Muscle layer of duodenum (tissue), 2 donors: ENCODE measurements at regions not wholly inside any gene's neighbourhood (a gene's known extent, or its start where the extent isn't known, plus 50 kb on each side); places are given as distances from the start of the nearest gene placed in this dataset.

Experiments used
- H3K27ac ChIP-seq: one replicate; pipeline ENCODE4 v1.7.0; 2013; ENCODE audit warnings: mild to moderate bottlenecking, low read length
- H3K27me3 ChIP-seq: one replicate; pipeline ENCODE4 v1.7.0; 2013; ENCODE audit warnings: low read depth, mild to moderate bottlenecking, control low read depth, low read length
- H3K36me3 ChIP-seq, 2 donors: one replicate each; pipeline ENCODE4 v1.7.0; 2013; ENCODE audit warnings: low read length in 2 of 2, control low read depth in 1 of 2, mild to moderate bottlenecking in 1 of 2; ENCODE audit not compliant: insufficient read depth in 2 of 2, control insufficient read depth in 1 of 2
- H3K4me1 ChIP-seq, 2 donors: one replicate each; pipeline ENCODE4 v1.7.0; 2013; ENCODE audit warnings: low read length in 2 of 2, mild to moderate bottlenecking in 2 of 2, control low read depth in 1 of 2, moderate library complexity in 1 of 2; ENCODE audit not compliant: insufficient read depth in 2 of 2, control insufficient read depth in 1 of 2
- H3K4me3 ChIP-seq, 2 donors: one replicate each; pipeline ENCODE4 v1.7.0; 2013; ENCODE audit warnings: low read length in 2 of 2, low read depth in 1 of 2, mild to moderate bottlenecking in 1 of 2
- H3K9me3 ChIP-seq, 2 donors: one replicate each; pipeline ENCODE4 v1.7.0; 2013; ENCODE audit warnings: low read length in 2 of 2, control low read depth in 1 of 2, mild to moderate bottlenecking in 1 of 2; ENCODE audit not compliant: control insufficient read depth in 1 of 2
- donor health status: healthy.

DNA sequence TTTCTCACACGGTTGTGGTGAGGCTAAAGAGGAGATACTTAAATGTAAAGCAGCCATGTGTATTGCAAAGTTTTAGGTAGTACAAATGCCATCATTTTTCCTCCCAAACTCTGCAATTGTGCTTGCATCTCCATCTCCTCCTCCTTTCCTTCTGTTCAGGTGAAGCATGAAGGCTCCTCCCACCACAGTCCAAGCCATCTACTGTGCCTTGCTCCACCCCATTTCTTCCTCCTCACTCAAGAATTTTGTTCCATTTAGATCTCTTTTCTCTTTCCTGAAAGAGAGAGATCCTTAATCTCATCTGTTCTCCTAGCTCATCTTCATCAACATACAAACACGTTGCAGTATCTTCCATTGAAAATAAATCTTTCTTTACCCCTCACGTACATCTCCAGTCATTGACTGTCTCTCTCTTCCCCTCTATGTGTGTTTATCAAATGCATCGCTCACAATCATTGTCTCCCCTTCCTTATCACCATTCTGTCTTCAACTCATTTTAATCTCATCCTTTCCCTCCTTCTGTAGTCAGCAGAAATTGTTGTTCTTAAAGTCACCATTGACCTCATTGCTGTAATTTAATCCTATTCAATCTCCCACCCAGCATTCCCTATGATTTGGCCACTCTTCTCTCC, 392.1 kb downstream of the RAD51AP2 start:
- H3K9me3 ChIP-seq: no peaks in the 10 kb centered on the region
- no peaks in the 10 kb centered on the region for H3K27me3 ChIP-seq
- no peak overlapping the region for H3K27ac ChIP-seq
- no peaks in the 10 kb centered on the region for H3K36me3 ChIP-seq
- H3K4me3 ChIP-seq: no peak overlapping the region
- H3K4me1 ChIP-seq: no peaks in the 10 kb centered on the region

GRCh38 chr2:17124575-17125318, 393.5 kb downstream of the RAD51AP2 start:
- no peaks in the 10 kb centered on the region for H3K27me3 ChIP-seq
- no peak overlapping the region for H3K4me3 ChIP-seq
- no peaks in the 10 kb centered on the region for H3K36me3 ChIP-seq
- no peaks in the 10 kb centered on the region for H3K9me3 ChIP-seq
- no peak overlapping the region for H3K27ac ChIP-seq
- H3K4me1 ChIP-seq: no peaks in the 10 kb centered on the region

GRCh38 chr2:17122887-17123501, 395.2 kb downstream of the RAD51AP2 start:
- Histone ChIP-seq H3K27ac (no peak overlapping the region), H3K4me1 (no peaks in the 10 kb centered on the region), H3K9me3 (no peaks in the 10 kb centered on the region), H3K36me3 (no peaks in the 10 kb centered on the region), H3K27me3 (no peaks in the 10 kb centered on the region), H3K4me3 (no peak overlapping the region)

DNA sequence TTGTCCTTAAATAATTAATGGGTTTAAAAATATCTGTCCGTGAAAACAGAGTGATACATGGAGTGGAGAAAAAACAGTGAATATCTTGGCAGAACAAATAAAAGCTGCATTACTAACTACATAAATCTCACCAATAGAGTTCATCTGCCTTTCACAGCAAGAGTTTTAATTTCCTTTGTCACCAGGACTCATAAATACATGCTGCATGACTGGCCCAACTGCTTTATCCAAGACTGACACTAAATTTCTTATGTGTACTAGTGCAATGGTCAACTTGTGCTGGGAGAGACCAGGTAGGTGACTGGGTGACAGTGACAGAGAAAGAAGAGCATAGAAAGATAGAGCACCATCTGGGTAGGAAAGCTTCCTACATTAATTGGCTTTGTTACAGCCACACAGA, 402.8 kb downstream of the RAD51AP2 start:
- Histone ChIP-seq H3K4me1 (no peaks in the 10 kb centered on the region), H3K36me3 (no peaks in the 10 kb centered on the region), H3K4me3 (no peak overlapping the region), H3K27ac (no peak overlapping the region), H3K27me3 (no peaks in the 10 kb centered on the region), H3K9me3 (no peaks in the 10 kb centered on the region)

DNA sequence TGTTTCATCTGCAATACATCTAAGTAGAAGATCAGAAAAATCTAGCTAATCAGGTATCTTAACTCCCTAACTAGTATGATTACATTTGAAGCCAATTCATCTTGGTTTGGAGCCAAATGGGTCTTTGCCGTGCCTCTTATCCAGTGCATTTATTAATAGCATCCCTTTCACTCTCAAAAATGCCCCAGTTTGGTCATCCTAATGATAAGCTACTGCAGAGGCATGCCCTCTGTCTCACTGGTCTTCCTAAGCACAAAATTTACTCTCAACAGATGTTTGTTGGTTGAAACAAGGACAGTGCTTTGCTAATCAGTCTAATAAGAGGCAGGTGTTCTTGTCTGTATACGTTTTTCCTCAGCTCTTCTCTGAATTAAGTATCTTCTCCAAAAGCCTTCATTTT, 403.2 kb downstream of the RAD51AP2 start:
- H3K4me3 ChIP-seq: no peak overlapping the region
- no peak overlapping the region for H3K27ac ChIP-seq
- H3K27me3 ChIP-seq: no peaks in the 10 kb centered on the region
- H3K36me3 ChIP-seq: no peaks in the 10 kb centered on the region
- H3K9me3 ChIP-seq: no peaks in the 10 kb centered on the region
- H3K4me1 ChIP-seq: no peaks in the 10 kb centered on the region

DNA sequence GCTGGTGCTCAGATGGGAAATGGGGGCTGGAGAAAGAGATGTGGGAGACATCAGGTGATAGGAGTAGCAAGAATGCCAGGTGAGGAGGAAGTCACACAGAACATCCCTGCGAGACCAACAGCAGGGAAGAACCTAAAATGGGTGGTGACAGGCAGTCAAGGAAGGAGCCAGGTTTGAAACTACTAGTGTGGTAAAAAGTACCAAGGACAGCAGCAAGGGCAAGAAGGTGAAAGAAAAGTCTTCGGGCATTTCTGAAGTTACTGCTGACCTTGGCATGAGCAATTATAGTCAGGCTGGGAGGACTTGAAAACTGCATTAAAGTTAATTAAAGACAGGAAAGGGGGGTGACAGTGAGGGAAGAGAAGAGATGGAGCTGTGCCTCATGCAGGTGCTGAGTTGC, 410.4 kb downstream of the RAD51AP2 start:
- Histone ChIP-seq H3K9me3 (no peaks in the 10 kb centered on the region), H3K27ac (no peak overlapping the region), H3K4me3 (no peak overlapping the region), H3K4me1 (no peaks in the 10 kb centered on the region), H3K36me3 (no peaks in the 10 kb centered on the region), H3K27me3 (no peaks in the 10 kb centered on the region)

GRCh38 chr2:17107151-17107550, 411.1 kb downstream of the RAD51AP2 start:
- no peaks in the 10 kb centered on the region for H3K27me3 ChIP-seq
- no peak overlapping the region for H3K4me3 ChIP-seq
- H3K9me3 ChIP-seq: no peaks in the 10 kb centered on the region
- no peak overlapping the region for H3K27ac ChIP-seq
- no peaks in the 10 kb centered on the region for H3K36me3 ChIP-seq
- H3K4me1 ChIP-seq: no peaks in the 10 kb centered on the region

- Histone ChIP-seq H3K9me3 (no peaks in the 10 kb centered on the region), H3K27me3 (no peaks in the 10 kb centered on the region), H3K36me3 (no peaks in the 10 kb centered on the region), H3K4me1 (no peaks in the 10 kb centered on the region), H3K4me3 (no peak overlapping the region), H3K27ac (no peak overlapping the region)
Observed at GRCh38 chr2:17106418-17106817, 411.8 kb downstream of the RAD51AP2 start.

DNA sequence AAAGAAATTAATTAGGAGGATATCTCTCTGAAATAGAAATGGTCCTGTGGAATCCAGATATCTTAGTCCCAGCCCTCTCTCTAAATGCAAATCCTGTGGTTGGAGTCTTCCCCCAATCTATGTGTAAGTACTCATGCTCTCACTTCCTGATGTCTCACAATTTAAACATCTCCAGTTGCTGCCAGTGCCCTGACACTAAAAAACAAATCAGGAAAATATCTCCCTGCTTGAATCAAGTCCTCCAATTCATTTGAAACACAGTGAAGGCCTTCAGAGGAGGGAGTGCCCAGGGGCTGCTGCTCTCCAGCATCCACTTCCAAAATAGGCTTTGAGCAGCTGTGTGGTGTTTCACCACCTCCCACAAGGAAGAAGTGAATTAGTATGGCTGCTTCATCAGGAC, 413.8 kb downstream of the RAD51AP2 start:
- no peaks in the 10 kb centered on the region for H3K9me3 ChIP-seq
- no peak overlapping the region for H3K4me3 ChIP-seq
- no peaks in the 10 kb centered on the region for H3K36me3 ChIP-seq
- no peaks in the 10 kb centered on the region for H3K27me3 ChIP-seq
- no peaks in the 10 kb centered on the region for H3K4me1 ChIP-seq
- no peak overlapping the region for H3K27ac ChIP-seq

GRCh38 chr2:17101596-17101995, 416.6 kb downstream of the RAD51AP2 start:
- Histone ChIP-seq H3K27ac (no peak overlapping the region), H3K36me3 (no peaks in the 10 kb centered on the region), H3K27me3 (no peaks in the 10 kb centered on the region), H3K4me1 (no peaks in the 10 kb centered on the region), H3K4me3 (no peak overlapping the region), H3K9me3 (no peaks in the 10 kb centered on the region)

DNA sequence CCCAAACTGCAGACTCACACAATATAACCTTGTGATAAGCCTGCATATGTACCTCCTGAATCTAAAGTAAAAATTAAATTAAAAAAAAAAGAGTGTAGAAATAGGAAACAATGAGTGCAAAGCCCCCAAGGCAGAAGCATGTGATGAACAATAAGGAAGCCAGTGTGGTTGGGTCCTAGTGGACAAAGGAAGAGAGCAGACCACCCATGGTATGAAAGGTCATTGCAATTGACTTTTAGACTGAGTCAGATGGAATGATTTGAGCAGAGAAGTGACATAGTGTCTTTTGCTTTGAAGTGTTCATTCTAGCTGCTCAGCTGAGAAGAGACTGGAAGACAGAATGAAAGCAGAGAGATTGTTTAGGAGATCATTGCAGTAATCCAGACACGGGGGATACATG, 417.1 kb downstream of the RAD51AP2 start:
- H3K27me3 ChIP-seq: no peaks in the 10 kb centered on the region
- H3K4me3 ChIP-seq: no peak overlapping the region
- no peak overlapping the region for H3K27ac ChIP-seq

More for the DNA sequence above, 417.1 kb downstream of the RAD51AP2 start:
- Histone ChIP-seq H3K9me3 (no peaks in the 10 kb centered on the region), H3K4me1 (no peaks in the 10 kb centered on the region), H3K36me3 (no peaks in the 10 kb centered on the region)
